GM20000 (cell line): ENCODE measurements at regions not wholly inside any gene's neighbourhood (a gene's known extent, or its start where the extent isn't known, plus 50 kb on each side); places are given as distances from the start of the nearest gene placed in this dataset.
"Not testable (repeated sequence)": the region's sequence is repeated elsewhere in the genome, so short reads cannot be mapped to it uniquely, and the experiment has no call there.

Source experiments
- DNase-seq: peaks from one replicate; pipeline ENCODE4 v3.0.0; 2012; ENCODE audit warnings: low spot score
- CTCF ChIP-seq: IDR thresholded peaks from 2 replicates; pipeline ENCODE4 v1.5.1; 2012; ENCODE audit warnings: mild to moderate bottlenecking, control low read depth; ENCODE audit errors: extremely low read depth, missing control alignments

DNA sequence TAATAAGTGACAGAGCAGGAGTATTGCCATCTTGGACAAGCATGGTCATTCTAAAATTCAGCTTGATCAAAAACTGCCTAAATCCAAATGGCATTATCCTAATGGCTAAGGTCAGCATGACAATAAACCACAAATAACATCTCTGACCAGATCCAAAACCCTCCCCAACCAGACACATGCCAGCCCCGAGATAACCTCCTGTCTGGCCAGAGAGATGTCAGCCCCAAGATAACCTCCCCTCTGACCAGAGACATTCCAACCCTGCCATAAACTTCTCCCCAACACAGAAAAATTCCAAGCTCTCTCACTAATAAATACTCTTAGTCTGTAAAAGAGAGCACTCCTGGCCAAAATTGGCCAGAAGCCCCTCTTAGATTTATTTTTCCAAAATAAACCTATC is 470.5 kb upstream of the UBE2E2 start:
- TF ChIP-seq CTCF, result no peak
- no peak for DNase-seq

GRCh38 chr3:22734207-22734606 is 468.9 kb upstream of the UBE2E2 start:
- no peak for TF ChIP-seq CTCF
- no peak for DNase-seq

GRCh38 chr3:22734756-22735155 is 468.4 kb upstream of the UBE2E2 start:
- TF ChIP-seq CTCF, result no peak
- no peak for DNase-seq

GRCh38 chr3:22735373-22735772 is 467.8 kb upstream of the UBE2E2 start:
- DNase-seq, result no peak
- TF ChIP-seq CTCF, result no peak

DNA sequence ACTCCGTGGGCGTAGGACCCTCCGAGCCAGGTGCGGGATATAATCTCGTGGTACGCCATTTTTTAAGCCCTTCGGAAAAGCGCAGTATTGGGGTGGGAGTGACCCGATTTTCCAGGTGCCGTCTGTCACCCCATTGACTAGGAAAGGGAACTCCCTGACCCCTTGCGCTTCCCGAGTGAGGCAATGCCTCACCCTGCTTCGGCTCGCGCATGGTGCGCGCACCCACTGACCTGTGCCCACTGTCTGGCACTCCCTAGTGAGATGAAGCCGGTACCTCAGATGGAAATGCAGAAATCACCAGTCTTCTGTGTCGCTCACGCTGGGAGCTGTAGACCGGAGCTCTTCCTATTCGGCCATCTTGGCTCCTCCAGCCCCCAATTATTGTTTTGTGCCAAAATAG is 459.7 kb upstream of the UBE2E2 start:
- not testable (repeated sequence) for DNase-seq

DNA sequence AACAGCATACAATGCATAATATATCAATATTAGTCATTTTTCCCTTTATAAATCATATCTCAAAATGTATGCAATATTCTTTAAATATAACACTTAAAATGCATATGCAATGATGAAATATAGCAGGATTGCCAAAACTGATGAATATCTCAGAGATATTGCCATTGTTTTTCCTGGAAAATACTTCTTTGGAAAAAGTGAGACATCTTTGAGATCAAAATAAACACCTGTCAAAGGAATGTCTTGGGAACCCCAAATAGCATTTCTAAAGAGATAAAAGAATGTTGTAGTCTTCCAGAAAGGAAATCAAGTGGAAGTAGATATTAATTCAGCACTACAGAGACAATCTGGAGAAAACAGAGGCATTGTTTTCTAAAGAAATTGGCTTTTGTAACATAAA is 457.8 kb upstream of the UBE2E2 start:
- no peak for TF ChIP-seq CTCF
- DNase-seq, result no peak

DNA sequence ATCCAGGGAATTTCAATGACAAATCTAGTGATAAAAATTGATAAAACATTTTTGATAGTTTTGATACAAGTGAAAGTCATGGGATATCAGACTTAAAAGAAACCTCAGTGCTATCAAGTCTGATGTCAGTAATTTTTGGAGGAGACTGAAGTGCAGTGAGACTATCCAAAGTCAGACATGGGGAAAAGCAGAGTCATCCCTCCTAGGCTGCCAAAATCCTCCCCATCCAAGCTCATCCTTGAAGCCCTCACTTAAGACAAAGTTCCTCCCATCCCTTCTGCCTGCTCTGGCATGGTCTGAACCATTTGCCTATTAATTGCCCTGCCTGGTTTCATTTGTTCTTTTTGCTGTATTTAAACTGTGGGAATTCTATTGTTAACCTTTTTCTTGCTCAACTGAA is 456.9 kb upstream of the UBE2E2 start:
- TF ChIP-seq CTCF, result no peak
- DNase-seq, result no peak

- DNase-seq, result no peak
- no peak for TF ChIP-seq CTCF
Measured at GRCh38 chr3:22748453-22749045, 454.6 kb upstream of the UBE2E2 start.
